ENCODE measurements at regions not wholly inside any gene's neighbourhood (a gene's known extent, or its start where the extent isn't known, plus 50 kb on each side); places are given as distances from the start of the nearest gene placed in this dataset.

- no peak for TF ChIP-seq CTCF (IDR thresholded peaks at IDR 0.05; ENCODE audit: extremely low read depth in 1 of 2, insufficient read depth in 1 of 2, low read depth in 1 of 2, low read length in 2 of 2)
- TF ChIP-seq EZH2 (IDR thresholded peaks at IDR 0.05; ENCODE audit: borderline replicate concordance, low read depth, low read length, severe bottlenecking): no peak
These were observed 1137.7 kb downstream of the UQCRFS1 start for GRCh38 chr19:28075229-28075628.

Measured in endothelial cell of umbilical vein (primary cell).